GM19395 (cell line): ENCODE measurements at regions not wholly inside any gene's neighbourhood (a gene's known extent, or its start where the extent isn't known, plus 50 kb on each side); places are given as distances from the start of the nearest gene placed in this dataset.

Experiments used
- ATAC-seq: cut with Tn5 transposase; IDR thresholded peaks from one replicate; pipeline ENCODE4 v1.9.1; 2021; ENCODE audit warnings: mild to moderate bottlenecking, moderate library complexity; ENCODE audit not compliant: unreplicated experiment

- no peak for ATAC-seq
These were observed 306.6 kb upstream of the KIF2A start for GRCh38 chr5:61999371-61999770.

- ATAC-seq = no peak
These were observed 305.4 kb upstream of the KIF2A start for GRCh38 chr5:62000646-62001045.

GRCh38 chr5:62001640-62002039 lies 304.4 kb upstream of the KIF2A start:
- ATAC-seq = no peak

- ATAC-seq = no peak
These were observed 303.6 kb upstream of the KIF2A start for GRCh38 chr5:62002436-62002835.

- ATAC-seq = no peak
These were observed 300.5 kb upstream of the KIF2A start for GRCh38 chr5:62005551-62005950.

- no peak for ATAC-seq
These were observed 298.5 kb upstream of the KIF2A start for GRCh38 chr5:62007457-62007856.

GRCh38 chr5:62011089-62011664 lies 294.8 kb upstream of the KIF2A start:
- no peak for ATAC-seq

GRCh38 chr5:62017092-62017491 lies 288.9 kb upstream of the KIF2A start:
- no peak for ATAC-seq

GRCh38 chr5:62029303-62029702 lies 276.7 kb upstream of the KIF2A start:
- no peak for ATAC-seq

- no peak for ATAC-seq
These were observed 275.7 kb upstream of the KIF2A start for GRCh38 chr5:62030326-62030725.

GRCh38 chr5:62038024-62038423 lies 268.0 kb upstream of the KIF2A start:
- no peak for ATAC-seq

GRCh38 chr5:62041156-62041756 lies 264.8 kb upstream of the KIF2A start:
- ATAC-seq = no peak

GRCh38 chr5:62042007-62042406 lies 264.0 kb upstream of the KIF2A start:
- ATAC-seq = no peak

- no peak for ATAC-seq
These were observed 262.4 kb upstream of the KIF2A start for GRCh38 chr5:62043289-62044280.

- no peak for ATAC-seq
These were observed 261.0 kb upstream of the KIF2A start for GRCh38 chr5:62044989-62045388.

GRCh38 chr5:62046191-62046590 lies 259.8 kb upstream of the KIF2A start:
- no peak for ATAC-seq

- ATAC-seq = no peak
These were observed 254.3 kb upstream of the KIF2A start for GRCh38 chr5:62051747-62052146.

GRCh38 chr5:62059960-62060359 lies 246.0 kb upstream of the KIF2A start:
- ATAC-seq = no peak

GRCh38 chr5:62065050-62065449 lies 241.0 kb upstream of the KIF2A start:
- ATAC-seq = no peak

- ATAC-seq = no peak
These were observed 239.2 kb upstream of the KIF2A start for GRCh38 chr5:62066761-62067277.

GRCh38 chr5:62068554-62068953 lies 237.5 kb upstream of the KIF2A start:
- no peak for ATAC-seq

GRCh38 chr5:62077387-62077786 lies 228.6 kb upstream of the KIF2A start:
- ATAC-seq = no peak
